Mononuclear cell (primary cell): ENCODE measurements at regions not wholly inside any gene's neighbourhood (a gene's known extent, or its start where the extent isn't known, plus 50 kb on each side); places are given as distances from the start of the nearest gene placed in this dataset.

Experiments
- H3K27me3 ChIP-seq: 2 replicates; pipeline ENCODE4 v1.6.0; 2011; ENCODE audit warnings: low read length, control low read depth; ENCODE audit not compliant: insufficient read depth
- H3K4me1 ChIP-seq: 2 replicates; pipeline ENCODE4 v1.5.1; 2011; ENCODE audit warnings: mild to moderate bottlenecking, low read length, control low read depth; ENCODE audit not compliant: insufficient read depth
- H3K4me3 ChIP-seq: 2 replicates; pipeline ENCODE4 v1.5.1; 2011; ENCODE audit warnings: mild to moderate bottlenecking, low read length, moderate library complexity
- H3K9me3 ChIP-seq: 2 replicates; pipeline ENCODE4 v1.5.1; 2011; ENCODE audit warnings: low read depth, mild to moderate bottlenecking, control low read depth, low read length

DNA sequence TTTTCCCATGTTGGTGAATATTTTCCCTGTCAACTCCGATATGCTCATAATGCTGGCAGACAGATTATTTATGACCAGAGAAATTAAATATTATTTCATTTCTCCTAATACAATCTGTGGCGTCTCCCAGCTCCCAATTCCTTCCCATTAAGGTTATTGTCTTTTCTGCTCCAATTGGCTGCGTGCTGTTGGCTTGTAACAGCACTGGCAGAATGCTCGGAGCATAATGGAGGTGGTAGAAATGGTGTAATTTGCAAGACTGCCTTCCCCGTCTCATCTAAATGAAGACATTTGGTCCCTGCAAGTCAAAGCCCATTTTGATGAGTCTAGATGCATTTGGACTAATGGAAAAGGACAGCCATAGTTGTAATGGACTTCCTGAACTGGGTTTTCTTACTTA is 601.7 kb downstream of the BRINP1 start:
- Histone ChIP-seq H3K4me3 (no peak overlapping the region), H3K4me1 (no peaks in the 10 kb centered on the region), H3K27me3 (no peaks in the 10 kb centered on the region), H3K9me3 (no peaks in the 10 kb centered on the region)

DNA sequence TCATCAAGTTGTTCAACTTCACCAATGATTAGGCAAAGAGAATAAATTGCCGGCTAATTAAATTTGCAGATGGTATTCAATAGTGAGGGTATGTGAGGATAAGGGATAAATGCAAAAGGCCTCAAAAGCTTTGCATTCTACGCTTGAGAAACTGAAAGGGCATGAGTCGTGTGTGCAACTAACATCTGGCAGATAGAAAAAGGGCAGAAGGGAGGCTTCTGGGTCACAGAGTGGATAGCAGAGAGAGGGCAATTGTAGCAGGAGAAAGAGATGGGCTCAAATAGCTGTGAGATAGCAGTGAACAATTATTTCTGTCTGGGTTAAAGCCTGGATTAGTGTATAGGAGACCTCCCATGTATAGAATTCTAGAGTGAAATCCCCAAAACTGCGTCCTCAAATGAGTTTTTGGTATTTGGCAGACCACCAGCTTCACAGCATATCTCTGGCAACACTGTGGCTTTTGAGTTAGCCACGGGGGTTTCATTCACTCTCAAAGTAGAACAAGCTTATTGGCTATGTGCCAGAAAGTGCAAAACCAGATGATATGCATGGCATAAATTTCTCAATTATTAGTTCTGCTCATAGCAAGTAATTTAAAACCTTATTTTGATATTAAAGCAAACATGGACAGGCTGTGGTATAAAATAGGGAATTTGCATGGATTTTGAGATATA is 586.3 kb downstream of the BRINP1 start:
- H3K27me3 ChIP-seq: no peaks in the 10 kb centered on the region
- no peaks in the 10 kb centered on the region for H3K4me1 ChIP-seq
- no peak overlapping the region for H3K4me3 ChIP-seq
- no peaks in the 10 kb centered on the region for H3K9me3 ChIP-seq

DNA sequence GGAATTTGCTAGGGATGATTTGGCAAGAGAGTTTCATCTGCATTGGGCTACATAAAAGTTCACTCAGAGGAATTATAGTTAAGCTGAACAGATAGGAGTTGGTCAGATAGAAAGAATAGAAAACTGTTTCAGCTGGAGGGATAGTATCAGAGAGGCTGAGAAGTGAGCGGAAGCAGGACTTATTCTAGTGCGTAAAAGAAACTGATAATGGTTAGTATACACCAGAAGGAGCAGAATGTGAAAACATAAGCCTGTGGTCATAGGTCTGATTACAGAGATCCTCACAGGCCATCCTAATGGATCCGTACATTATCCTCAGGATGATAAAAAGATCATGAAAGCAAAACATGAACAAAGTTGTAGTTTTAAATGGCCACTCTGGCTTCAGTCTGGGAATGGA is 585.2 kb downstream of the BRINP1 start:
- no peaks in the 10 kb centered on the region for H3K4me1 ChIP-seq
- H3K27me3 ChIP-seq: no peaks in the 10 kb centered on the region
- H3K4me3 ChIP-seq: no peak overlapping the region
- no peaks in the 10 kb centered on the region for H3K9me3 ChIP-seq

DNA sequence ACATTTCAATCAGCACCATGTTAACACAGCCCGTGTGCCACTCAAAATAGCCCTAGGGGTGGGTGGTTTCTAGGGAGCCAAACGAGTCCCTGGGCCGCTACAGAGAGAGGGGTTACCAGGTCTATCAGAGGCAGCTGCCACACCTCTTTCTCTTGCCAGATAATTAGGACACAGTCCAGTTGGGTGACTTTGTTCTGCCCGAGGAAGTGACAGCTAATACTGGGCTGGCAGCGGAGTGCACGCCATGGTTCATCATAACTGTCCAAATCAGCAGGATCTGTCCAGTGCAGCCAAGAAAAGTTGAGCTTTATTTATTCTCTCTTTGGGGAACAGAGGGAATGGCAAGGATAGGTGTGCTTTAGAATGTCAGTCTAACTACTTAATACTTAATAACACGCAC is 583.8 kb downstream of the BRINP1 start:
- no peaks in the 10 kb centered on the region for H3K27me3 ChIP-seq
- H3K9me3 ChIP-seq: no peaks in the 10 kb centered on the region
- H3K4me3 ChIP-seq: no peak overlapping the region
- H3K4me1 ChIP-seq: no peaks in the 10 kb centered on the region

DNA sequence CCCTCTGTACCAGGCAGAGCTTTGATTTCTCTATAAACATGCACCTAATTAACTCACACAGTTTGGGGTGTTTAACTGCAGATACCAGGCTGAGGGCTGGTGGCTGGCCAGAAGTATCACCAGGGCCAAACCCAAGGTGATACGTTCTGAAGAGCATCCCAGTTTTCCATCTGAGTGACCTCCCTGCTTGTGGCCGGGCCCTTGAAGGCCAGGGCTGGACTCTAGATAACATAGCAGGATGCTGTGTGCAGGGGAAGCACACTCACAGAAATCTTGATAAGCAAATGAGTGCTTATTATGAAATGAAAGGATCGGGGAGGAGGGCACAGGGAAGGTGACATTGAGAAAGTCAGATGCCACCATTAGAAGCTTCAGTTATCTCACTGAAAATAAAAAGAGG is 582.4 kb downstream of the BRINP1 start:
- Histone ChIP-seq H3K9me3 (no peaks in the 10 kb centered on the region), H3K4me3 (no peak overlapping the region), H3K27me3 (no peaks in the 10 kb centered on the region), H3K4me1 (no peaks in the 10 kb centered on the region)

DNA sequence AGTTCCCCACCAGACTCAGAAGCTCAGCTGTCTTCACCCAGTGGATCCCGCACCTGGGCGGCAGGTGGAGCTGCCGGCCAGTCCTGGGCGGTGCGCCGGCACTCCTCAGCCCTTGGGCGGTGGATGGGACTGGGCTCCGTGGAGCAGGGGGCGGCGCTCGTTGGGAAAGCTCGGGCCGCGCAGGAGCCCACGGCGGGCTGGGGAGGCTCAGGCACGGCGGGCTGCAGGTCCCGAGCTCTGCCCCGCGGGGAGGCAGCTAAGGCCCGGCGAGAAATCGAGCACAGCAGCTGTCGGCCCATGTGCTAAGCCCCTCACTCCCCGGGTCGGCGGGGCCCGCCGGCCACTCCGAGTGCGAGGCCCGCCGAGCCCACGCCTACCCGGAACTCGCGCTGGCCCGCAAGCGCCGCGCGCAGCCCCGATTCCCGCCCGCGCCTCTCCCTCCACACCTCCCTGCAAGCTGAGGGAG is 560.0 kb downstream of the BRINP1 start:
- no peak overlapping the region for H3K4me3 ChIP-seq
- no peaks in the 10 kb centered on the region for H3K27me3 ChIP-seq
- H3K4me1 ChIP-seq: no peaks in the 10 kb centered on the region
- peaks cover 5% of the 10 kb centered on the region for H3K9me3 ChIP-seq

DNA sequence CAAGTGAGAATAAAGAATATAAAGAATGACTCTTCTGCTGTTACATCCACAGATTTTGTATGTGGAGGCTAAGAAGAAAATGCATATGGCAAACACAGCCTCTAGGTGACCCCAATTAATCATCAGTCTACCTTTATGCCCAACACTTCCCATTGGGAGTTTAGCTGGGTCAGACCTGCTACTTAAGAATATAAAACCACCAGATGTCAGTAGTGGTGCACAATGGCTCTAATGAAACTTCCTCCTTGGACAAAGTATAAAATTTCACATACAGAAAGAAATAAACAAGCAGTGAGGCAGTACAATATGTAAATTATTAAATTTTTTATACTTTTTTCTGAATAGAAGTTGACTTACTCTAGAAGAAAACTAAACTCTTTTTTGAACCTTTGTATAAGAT is 539.9 kb downstream of the BRINP1 start:
- Histone ChIP-seq H3K9me3 (no peaks in the 10 kb centered on the region), H3K4me3 (no peak overlapping the region), H3K4me1 (no peaks in the 10 kb centered on the region), H3K27me3 (no peaks in the 10 kb centered on the region)

DNA sequence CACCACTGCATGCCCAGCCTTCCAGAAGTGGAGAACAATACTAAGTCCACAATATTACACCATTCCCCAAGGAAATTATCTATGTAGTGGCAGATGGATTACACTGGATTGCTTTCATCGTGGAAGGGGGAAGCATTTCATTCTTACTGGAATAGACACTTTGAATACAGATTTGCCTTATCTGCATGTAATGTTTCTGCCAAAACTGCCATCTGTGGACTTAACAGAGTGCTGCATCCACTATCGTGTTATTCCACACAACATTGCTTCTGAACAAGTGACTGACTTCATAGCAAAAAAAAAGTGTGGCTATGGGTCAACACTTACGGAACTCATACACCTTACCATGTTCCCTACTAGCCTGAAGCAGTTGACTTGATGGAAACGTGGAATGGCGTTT is 536.9 kb downstream of the BRINP1 start:
- Histone ChIP-seq H3K27me3 (no peaks in the 10 kb centered on the region), H3K4me3 (no peak overlapping the region), H3K9me3 (no peaks in the 10 kb centered on the region), H3K4me1 (no peaks in the 10 kb centered on the region)

DNA sequence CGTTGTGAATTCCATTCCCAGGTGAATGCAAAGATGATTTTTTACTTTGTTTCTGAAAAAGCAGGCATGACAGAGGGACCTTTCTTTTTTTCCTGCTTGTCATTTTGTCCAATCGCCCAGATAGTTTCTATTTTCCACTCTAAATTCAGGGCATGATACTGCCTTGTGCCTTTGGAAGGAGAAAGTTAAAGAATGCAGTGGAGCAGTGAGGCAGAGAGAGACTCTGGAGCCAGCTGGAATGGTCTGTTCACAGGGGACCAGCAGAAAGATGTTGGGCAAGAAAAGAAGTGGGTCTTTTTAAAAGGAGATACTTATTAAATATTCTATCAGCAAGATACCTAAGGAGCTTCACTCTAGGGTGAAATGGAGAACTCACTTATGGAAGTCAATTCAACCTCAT is 532.3 kb downstream of the BRINP1 start:
- H3K9me3 ChIP-seq: no peaks in the 10 kb centered on the region
- H3K27me3 ChIP-seq: no peaks in the 10 kb centered on the region
- no peak overlapping the region for H3K4me3 ChIP-seq
- H3K4me1 ChIP-seq: no peaks in the 10 kb centered on the region

DNA sequence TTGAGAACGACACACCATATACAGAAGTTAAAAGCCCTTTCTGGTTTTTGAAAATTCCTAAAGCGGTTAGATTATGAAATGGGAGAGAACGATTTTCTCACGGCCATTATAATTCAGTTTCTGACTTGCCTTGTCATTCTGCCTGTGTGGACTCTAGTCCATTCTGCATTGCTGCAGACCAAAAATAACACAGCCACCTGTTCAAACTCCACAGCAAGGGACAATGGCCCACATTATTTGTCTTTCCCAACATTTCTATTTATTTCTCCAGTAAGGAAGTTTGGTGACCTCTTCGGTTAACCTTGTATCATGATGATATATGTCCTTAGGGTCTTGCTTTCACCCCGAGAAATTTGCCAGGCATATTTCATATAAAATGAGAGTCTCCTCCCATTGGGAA is 497.7 kb downstream of the BRINP1 start:
- Histone ChIP-seq H3K27me3 (no peaks in the 10 kb centered on the region), H3K9me3 (no peaks in the 10 kb centered on the region), H3K4me3 (no peak overlapping the region), H3K4me1 (no peaks in the 10 kb centered on the region)

DNA sequence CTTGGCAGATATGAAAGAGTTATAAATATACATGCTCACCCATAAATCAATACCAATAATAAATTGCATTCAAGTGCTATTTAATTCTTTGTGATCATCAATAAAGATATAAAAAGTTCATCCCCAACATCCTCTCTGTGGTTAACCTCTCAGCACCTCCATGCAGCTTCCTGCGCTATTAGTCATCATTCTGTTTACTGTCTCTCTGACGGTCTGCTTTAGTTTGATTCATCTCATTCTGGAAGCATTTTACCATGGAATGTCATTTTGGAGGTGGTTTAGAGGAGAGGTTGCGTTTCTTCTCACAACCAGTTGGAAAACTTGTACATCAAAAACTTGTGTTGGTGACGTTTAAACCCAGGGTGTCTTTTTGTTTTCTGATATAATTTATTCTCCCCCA is 486.6 kb downstream of the BRINP1 start:
- no peaks in the 10 kb centered on the region for H3K4me1 ChIP-seq
- no peak overlapping the region for H3K4me3 ChIP-seq
- no peaks in the 10 kb centered on the region for H3K9me3 ChIP-seq
- no peaks in the 10 kb centered on the region for H3K27me3 ChIP-seq

DNA sequence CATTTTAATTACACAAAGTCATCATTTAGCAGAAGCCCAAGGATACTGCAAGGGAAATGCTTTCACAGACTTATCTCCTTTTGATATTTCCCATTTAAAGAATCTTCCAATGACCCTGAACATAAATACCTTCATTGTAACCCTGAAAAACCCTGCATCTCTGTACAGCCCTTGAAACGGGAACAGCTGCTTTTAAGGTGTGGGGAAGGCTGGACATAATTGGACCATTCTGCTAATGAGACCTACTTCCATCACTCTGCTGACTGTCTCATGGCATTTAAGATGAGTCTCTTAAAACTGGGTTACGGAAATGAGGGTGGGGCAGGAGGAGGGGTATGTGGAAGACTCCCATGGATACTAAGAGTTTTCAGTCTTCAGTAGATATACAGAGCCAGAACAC is 485.8 kb downstream of the BRINP1 start:
- Histone ChIP-seq H3K9me3 (no peaks in the 10 kb centered on the region), H3K4me3 (no peak overlapping the region), H3K4me1 (no peaks in the 10 kb centered on the region), H3K27me3 (no peaks in the 10 kb centered on the region)

DNA sequence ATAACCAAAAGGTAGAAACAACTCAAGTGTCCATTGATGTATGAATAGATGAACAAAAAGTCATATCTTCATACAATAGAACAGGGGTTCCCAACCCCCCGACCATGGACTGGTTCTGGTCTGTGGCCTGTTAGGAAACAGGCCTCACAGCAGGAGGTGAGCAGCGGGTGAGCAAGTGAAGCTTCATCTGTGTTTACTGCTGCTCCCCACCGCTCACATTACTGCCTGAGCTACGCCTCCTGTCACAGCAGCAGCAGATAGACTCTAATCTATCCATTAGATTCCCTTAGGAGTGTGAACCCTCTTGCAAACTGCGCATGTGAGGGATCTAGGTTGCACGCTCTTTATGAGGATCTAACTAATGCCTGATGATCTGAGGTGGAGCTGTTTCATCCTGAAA is 478.0 kb downstream of the BRINP1 start:
- no peaks in the 10 kb centered on the region for H3K4me1 ChIP-seq
- peaks cover 5% of the 10 kb centered on the region for H3K9me3 ChIP-seq
- H3K4me3 ChIP-seq: no peak overlapping the region
- no peaks in the 10 kb centered on the region for H3K27me3 ChIP-seq

DNA sequence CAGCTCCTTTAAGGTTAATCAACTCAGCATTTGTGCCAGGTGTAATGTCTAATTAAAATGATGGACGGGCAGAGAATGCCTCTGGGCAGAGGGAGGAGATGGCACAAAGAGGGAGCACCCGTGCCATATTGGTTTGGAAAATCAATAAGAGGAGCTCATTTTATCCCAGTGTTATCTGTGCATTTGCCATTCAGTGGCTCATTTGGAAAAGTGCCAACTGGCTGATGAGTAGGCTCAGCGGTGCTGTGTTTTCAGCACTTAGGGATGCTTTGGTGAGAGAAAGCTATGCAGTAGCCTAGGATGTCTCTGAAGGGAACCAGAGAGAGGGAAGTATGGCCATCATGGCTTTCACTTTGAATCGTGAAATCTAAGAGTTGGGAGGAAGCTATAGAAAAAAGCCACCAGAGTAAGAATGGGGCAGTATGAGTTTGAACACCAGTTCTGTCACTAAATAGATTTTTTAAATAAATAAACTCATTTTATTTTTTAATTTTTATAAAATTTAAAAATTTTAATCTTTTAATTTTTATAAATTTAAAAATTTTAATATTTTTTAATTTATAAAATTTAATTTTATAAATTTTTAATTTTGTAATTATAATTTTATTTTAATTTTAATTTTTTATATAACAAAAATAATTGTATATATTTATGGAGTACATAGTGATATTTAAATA is 472.8 kb downstream of the BRINP1 start:
- Histone ChIP-seq H3K4me3 (no peak overlapping the region), H3K4me1 (no peaks in the 10 kb centered on the region), H3K27me3 (no peaks in the 10 kb centered on the region), H3K9me3 (no peaks in the 10 kb centered on the region)

DNA sequence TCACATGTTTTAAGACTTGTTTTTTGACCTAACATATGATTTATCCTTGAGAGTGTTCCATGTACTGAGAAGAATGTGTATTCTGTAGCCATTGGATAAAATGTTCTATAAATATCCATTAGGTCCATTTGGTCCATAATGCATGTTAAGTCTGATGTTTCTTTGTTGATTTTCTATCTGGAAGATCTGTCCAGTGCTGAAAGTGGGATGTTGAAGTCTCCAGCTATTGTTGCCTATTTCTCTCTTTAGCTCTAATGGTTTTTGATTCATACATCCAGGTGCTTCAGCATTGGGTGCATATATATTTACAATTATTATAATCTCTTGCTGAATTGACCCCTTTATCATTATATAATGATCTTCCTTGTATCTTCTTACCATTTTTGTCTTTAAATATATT is 451.1 kb downstream of the BRINP1 start:
- no peak overlapping the region for H3K4me3 ChIP-seq

DNA sequence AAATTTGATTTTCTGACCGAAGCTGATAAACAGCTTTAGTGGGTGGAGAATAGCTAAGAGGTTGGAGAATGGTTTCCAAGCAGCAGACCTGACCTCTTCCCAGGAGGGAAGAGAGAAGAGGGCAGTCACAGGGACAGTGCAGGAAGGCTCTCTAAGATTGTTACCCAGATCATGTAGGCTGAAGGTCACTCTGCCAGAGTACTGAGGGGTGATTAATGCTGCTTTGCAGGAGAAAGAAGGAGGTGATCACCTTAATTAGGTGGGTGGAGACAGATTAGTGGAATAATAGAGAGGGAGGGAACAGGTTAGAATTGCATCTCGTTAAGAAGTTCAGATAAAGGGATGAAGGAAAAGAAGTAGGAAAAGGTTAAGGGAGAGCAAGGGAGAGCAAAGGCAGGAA is 440.5 kb downstream of the BRINP1 start:
- Histone ChIP-seq H3K27me3 (no peaks in the 10 kb centered on the region), H3K9me3 (no peaks in the 10 kb centered on the region), H3K4me3 (no peak overlapping the region), H3K4me1 (no peaks in the 10 kb centered on the region)

More for the DNA sequence above, 451.1 kb downstream of the BRINP1 start:
- no peaks in the 10 kb centered on the region for H3K9me3 ChIP-seq
- H3K27me3 ChIP-seq: no peaks in the 10 kb centered on the region
- no peaks in the 10 kb centered on the region for H3K4me1 ChIP-seq
